Fibroblast of skin of scalp (primary cell): ENCODE measurements at regions not wholly inside any gene's neighbourhood (a gene's known extent, or its start where the extent isn't known, plus 50 kb on each side); places are given as distances from the start of the nearest gene placed in this dataset.
"Not testable (repeated sequence)": the region's sequence is repeated elsewhere in the genome, so short reads cannot be mapped to it uniquely, and the experiment has no call there.

Experiments
- DNase-seq: peaks from one replicate; pipeline ENCODE4 v3.0.0-alpha.2; 2013

DNA sequence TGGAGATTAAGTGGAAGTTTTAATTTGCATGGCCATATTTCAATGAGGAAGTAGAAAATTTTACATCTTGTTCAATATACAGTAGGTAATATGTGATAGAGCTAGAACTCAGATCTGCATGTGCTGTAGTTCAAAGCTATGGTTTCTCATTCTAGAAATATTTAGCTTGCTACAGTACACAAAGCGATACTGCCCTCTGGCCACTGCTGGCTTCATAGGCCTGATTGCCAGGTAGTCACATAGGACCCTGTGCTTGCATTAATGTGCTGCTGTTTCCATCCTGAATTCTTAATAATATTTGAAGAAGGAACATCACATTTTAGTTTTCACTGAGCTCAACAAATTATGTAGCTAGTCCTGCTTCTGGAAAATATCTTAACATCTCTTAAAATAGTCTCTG is 87.0 kb downstream of the PLSCR2 start:
- DNase-seq: peak; percentile 19

DNA sequence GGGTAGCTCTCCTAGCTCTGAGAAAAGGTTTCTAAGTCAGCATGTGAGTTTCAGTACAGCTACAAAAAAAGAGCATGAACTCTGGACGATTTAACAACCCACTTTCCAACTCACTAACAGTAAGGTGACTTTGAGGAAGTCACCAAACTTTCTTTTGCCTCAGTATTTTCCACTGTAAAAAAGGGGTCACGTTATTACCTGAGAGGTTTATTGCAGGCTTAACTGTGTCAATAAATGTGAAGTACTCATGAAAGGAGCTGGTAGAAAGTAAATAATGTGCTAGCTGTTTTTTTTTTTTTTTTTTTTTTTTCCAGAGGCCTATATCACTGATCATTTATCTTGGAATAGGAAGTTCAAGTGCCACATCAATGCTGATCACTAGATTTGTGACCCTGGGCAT is 89.3 kb downstream of the PLSCR2 start:
- no peak for DNase-seq

DNA sequence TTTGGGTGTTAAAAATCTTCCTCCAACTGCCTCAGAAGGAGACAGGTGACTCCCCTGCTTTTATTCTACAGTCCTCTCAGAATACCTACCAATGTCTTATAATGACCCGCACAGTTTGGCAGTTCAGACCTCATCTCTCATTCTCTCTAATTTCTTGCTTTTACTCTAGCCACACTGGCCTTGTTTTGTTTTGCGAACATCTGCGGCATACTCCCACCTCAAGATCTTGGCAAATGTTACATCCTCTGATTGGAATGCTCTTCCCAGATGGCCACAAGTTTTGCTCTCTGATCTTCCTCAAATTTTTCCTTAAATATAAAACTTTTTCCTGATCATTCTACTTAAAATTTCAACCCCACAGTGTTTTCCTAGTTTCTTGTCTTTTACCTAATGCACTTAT is 94.1 kb downstream of the PLSCR2 start:
- DNase-seq: peak; percentile 16

DNA sequence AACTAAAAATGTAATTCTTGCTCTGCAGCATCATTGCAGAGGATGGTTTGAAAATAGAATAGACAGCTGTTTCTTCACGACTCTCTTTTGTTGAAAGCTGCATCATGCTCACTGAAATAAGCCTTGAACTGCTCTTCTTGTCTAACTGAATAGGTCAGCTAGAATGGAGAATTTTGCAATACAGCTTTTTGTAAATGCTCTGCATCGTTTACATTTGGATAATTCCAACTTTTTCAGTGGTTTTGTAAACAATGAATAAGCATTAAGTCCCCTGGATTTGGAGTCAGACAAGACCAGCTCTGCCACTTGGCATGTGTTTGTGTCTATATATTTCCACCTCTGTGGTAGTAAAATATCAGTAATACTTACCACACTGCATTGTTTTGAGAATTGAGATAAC is 95.2 kb downstream of the PLSCR2 start:
- DNase-seq: no peak

DNA sequence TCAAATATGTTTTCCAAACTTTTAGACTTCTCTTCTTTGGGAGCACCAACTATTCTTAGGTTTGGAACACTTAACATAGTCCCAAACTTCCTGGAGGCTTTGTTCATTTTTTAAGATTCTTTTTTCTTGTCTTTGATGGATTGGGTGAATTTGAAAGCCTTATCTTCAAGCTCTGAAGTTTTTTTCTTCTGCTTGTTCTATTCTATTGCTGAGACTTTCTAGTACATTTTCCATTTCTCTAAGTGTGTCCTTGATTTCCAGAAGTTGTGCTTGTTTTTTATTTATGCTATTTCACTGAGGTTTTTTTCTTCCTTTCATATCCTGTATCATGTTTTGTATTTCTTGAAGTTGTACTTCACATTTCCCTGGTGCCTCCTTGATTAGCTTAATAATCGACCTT is 97.5 kb downstream of the PLSCR2 start:
- DNase-seq: no peak

DNA sequence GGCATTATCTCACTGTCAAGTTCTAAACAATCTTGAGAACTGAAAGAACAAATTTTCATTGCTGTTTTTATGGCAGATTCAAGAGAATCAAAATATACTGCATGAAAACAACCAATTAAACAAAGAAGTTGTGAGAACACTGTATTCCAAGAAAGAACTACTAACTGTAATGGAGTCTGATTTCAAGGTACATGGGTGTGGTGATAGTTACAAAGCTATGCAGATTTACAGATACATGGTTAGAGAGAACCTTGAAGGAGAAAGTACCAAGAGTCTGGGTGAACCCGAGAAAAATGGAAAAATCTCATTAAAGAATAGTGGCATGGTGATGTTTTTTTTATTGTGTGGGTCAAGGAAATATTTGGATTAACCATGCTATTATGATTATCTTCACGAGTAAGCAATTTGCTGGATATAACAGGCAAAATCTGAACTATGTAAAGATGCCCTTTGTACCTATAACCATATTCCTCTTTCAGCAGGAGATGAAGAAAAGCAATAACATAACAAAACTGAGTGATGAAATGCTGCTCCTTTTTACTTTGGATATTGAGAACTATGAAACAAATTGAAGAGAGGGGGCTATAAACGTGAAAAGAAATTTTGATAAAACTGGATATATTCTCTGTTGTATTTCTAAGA is 100.4 kb downstream of the PLSCR2 start:
- DNase-seq: no peak

DNA sequence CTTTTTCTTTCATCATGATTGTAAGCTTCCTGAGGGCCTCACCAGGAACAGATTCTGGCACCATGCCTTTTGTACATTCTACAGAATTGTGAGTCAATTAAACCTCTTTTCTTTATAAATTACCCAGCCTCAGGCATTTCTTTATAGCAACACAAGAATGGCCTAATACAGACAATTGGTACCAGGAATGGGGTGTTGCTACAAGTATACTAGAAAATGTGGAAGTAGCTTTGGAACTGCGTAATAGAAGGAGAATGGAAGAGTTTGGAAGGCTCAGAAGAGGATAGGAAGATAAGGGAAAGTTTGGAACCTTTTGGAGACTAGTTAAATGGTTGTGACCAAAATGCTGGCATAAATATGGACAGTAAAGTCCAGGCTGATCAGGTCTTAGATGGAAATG is 108.9 kb upstream of the PLSCR4 start:
- no peak for DNase-seq

DNA sequence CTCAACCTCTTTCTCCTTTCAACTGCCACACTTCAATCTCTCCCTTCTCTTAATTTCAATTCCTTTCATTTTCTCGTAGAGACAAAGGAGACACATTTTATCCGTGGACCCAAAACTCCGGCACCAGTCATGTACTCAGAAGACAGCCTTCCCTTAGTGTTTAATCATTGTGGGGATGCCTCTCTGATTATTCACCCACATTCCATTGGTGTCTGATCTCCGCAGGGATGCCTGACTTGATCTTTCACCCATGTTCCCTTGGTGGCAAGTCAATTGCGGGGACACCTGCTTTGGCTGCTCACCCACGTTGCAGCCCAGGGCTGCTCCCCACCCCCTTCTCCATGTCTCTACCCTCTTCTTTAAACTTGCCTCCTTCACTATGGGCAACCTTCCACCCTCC is 103.5 kb upstream of the PLSCR4 start:
- DNase-seq: not testable (repeated sequence)

DNA sequence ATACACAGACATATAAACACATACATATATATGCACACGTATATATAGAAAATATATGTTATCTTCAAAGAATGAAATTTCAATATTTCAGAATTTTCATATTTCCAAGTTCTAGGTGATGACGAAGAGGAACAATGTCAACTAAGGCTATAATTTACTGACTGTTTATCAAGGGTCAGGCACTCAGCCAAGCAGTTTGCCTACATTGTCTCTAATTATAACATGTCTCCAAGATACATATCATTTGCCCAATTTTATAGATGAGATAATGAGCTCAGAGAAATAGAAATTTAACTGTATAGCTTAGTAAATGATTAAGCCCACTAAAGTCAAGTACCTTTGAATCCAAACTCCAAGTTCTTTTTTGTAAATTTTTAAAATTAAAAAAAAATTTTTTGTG is 99.9 kb upstream of the PLSCR4 start:
- no peak for DNase-seq

DNA sequence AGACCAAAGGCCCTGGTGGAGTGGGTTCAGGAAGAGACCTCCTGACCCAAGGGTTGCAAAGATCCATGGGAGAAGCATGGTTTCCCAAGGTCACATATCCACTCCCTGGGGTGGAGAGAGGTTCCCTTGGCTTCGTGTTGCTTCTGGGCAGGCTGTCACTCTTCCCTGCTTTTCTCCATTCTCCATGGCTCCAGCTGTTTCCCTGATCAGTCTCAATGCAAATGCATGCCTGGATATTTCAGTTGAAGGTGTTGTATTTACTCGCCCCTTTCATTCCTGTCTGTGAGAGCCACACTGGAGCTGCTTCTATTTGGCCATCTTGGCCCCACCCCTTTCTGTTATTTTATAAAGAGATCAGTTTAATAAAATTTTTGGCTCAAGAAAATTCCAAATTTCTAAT is 95.0 kb upstream of the PLSCR4 start:
- DNase-seq: no peak

DNA sequence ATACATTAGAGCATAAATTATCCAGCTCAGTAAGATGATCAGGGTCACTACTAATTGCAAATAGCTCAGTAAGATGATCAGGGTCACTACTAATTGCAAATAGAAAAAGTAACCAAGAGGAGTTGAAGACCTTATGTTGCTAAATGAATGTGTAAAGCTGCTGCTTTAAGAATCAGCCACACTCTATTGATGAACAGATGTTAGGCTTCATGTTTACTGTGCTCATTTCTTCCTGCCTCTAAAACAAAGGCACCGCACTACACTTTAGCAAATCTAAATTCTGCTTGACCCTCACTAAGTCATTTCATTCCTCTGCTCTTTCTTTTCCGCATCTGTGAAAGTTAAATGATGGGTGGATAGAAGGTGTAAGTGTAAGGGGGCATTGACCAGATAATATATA is 92.6 kb upstream of the PLSCR4 start:
- no peak for DNase-seq

DNA sequence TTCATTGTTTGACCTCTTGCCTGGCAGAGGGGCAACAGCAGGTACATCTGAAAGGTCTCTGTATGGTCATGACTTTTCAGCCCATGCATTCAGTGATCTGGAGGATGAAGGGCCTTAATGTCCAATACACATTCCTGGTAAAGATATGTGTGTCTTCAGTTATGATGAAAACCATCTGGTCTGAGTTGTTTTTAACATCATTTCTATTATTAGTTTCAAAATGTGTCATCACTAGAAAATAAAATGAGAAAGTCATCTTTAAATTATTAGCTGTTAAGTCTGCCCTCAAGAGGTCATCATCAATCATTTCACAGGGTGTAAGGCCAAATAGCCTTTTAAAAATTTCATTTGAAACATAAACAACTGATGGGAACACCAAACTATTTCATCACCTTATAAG is 92.1 kb upstream of the PLSCR4 start:
- peak; percentile 76 for DNase-seq

DNA sequence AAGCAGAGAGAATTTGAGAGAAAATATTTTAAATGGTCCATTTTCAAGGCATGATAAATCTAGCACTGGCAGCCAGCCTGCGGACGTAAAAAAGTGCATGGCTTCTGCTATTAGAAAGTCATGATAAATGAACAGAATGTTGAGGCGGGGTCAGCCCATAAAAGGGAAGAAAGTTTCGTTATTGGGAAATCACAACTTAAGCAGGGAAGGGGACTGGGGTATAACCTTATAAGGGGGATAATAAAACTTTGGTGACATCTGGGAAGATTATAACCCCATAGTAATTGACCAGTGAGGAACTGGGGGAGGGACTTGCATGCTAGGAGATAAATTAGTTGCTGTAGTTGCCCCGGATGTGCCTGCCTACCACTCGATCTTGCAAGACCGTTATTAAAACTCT is 88.4 kb upstream of the PLSCR4 start:
- DNase-seq: no peak

DNA sequence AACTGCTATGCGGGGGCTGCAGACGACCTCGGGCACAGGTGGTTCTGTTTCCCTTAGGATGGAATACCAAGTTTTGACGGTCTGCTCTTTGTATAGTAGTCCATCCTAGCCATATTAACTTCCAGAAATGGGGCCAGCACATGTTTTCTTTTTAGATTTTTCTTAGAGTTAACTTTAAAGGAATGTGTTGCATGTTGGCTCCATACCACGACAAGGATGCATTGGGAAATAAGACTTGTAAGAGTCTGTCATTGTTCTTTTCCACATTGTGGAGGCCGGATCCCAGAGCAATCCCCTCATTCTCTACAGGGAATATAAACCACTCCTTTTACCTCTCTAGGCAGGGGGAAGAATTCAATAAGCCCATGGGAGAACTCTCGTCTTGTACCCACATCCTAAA is 87.1 kb upstream of the PLSCR4 start:
- peak; percentile 64 for DNase-seq

DNA sequence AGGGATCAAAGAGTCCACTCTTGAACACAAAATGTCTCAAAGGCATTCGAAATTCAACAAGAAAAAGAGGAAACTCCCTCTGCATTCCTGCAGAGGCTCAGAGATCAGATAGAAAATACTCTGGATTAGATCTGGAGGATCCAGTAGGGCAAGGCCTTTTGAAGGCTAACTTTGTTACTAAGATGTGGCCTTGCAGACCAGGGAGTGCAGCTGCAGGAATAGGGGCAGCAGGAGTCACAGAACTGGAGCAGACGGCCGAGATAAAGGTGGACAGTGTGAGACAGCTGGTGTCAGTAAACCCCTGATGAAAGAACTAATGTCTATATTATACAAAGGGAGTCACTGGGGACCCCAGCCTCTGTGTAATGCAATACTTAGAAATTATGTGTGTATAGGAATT is 84.5 kb upstream of the PLSCR4 start:
- DNase-seq: no peak

DNA sequence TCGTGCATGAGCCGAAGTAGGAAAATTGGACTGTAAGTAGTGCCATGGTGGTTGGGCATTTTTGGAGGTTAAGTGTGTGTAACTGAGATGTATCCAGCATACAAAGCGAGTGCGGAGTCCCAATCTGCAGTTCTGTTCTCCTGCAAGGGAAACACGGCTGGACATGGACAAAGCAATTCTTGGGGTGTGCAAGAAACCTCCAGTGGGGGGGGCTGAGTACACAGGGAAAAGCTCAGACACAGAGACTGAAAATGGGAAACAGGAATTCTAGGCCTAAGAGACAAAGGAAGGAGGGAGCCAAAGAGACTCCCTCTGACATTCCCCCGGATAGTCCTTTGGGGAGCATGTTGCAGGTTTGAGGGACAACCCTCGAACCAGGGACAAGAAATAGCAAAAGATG is 83.2 kb upstream of the PLSCR4 start:
- peak; percentile 43 for DNase-seq

DNA sequence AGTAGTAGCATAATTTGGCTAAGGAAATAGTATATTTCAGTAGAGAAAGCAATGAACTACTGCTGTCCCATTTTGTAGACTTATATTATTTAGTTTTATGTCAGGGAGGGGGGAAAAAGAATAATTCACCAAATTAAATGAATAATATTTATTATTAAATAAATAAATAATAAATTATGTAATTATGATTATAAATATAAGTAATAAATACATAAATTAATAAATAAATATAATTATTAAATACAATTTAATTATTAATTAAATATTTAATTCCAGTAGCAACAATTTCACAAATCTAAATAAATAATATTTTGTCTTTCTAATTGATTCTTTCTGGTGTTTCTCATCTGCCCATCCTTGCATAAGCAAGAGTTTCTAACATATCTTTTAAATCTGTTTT is 81.1 kb upstream of the PLSCR4 start:
- DNase-seq: no peak

DNA sequence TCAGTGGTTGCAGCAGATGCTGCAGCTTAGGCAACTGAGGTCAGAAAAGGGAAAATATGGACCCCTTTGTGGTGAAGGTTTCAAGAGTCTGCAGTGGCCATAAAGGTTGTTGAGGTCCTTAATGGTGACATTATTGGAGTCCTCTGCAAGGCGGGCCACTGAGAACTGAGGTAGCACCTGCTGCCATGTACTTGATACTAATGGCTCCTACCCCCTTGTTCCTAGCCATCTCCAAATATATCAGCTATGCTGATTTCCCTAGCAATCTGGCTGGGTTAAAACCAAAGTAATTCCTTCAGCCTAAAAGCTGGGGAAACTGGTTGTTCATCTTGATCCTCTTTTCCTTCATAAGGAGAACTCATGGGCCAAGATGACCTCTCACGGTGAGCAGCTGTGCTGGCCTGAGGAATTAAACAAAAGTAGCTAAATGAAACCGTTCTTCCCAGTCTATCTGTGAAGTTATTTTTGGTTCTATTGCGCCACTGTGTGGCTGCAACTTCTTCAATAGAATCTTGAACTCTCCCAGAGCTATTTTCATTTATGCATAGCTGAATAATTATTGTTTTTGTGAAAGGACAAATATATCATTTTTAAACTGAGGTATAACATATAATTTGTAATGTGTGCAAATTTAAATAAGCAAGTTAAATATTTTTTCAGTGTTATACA is 76.1 kb upstream of the PLSCR4 start:
- DNase-seq: peak; percentile 72

DNA sequence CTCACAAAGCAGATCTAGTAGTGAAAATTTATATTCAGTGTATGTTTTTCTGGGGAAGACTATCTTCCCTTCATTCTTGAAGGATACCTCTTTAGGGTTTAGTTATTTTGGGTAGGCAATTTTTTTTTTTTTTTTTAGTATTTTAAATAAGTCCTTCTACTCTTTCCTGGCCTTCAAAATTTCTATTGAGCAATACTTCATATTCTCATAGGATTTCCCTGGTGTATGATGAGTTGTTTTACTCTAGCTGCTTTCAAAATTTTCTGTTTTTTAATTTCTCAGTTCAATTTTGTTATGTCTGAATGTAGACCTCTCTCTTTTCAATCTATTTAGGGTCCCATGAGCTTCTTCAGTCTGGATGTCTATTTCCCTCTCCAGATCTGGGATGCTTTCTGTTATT is 74.3 kb upstream of the PLSCR4 start:
- DNase-seq: no peak

DNA sequence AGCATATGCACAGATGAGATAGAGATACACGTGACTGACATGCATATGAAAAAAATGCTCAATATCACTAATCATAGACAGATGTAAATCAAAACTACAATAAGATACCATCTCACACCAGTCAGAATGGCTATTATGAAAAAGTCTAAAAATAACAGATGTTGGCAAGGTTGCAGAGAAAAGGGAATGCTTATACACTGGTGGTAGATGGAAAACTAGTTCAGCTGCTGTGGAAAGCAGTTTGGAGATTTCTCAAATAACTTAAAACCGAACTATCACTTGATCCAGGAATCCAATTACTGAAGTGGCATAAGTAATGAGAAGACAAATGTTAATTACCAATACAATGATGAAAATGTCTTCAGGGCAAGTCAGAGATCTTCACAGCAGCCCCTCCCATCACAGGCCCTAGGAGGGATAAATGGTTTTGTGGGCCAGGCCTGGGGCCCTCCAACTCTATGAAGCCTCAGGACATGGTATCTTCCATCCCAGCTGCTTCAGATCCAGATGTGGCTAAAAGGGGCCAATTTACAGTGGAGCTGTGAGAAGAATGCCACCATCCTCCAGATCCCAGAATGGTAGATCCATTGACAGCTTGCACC is 71.4 kb upstream of the PLSCR4 start:
- peak; percentile 36 for DNase-seq

DNA sequence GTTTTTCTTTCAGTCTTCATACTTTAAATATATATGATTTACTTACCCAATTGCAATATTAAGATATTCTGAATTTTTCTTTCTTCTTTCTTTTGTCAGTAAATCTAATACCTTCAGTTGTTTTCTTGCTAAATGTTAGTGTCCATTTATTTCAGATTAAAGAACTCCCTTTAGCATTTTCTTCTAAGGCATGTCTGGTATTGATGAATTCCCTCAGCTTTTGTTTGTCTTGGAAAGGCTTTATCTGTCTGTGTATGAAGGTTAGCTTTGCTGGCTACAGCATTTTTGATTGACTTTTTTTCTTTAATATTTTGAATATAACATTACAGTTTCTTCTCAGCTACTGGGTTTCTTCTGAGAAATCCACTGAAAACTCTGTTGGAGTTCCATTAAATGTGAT is 64.0 kb upstream of the PLSCR4 start:
- DNase-seq: peak; percentile 21

DNA sequence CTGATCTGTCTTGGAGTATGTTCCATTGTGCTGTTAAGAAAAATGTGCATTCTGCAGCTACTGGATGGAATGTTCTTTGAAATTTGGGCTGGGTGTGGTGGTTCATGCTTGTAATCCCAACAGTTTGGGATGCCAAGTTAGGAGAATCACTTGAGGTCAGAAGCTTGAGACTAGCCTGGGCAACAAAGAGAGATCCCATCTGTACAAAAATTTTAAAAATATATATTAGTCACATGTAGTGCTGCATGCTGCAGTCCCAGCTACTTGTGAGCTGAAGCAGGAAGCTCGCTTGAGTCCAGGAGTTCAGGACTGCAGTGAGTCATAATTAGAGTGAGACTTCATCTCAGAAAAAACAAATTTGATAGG is 62.8 kb upstream of the PLSCR4 start:
- DNase-seq: peak; percentile 86

DNA sequence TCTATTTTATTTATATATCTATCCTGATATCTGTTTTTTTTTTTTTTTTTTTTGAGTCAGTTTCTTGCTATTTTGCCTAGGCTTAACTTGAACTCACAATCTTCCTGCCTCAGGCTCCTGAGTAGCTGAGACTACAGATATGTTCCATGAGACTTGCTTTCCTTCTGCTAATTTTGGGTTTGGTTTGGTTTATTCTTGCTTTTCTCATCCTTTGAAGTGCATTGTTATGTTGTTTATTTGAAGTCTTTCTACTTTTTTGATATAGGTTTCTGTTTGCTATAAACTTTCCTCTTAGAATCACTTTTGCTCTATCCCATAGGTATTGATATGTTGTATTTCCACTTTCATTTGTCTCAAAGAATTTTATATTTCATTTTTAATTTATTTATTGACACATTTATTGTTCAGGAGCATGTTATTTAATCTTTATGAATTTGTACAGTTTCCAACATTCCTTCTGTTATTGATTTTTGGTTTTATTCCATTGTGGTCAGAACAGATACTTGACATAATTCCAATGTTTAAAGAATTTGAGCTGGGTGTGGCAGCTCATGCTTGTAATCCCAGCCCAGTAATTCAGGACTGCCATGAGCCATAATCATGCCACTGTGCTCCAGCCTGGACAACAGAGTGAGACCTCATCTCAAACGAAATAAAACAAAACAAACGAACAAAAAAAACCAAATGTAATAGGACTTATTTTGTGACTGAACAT is 62.3 kb upstream of the PLSCR4 start:
- peak; percentile 73 for DNase-seq

DNA sequence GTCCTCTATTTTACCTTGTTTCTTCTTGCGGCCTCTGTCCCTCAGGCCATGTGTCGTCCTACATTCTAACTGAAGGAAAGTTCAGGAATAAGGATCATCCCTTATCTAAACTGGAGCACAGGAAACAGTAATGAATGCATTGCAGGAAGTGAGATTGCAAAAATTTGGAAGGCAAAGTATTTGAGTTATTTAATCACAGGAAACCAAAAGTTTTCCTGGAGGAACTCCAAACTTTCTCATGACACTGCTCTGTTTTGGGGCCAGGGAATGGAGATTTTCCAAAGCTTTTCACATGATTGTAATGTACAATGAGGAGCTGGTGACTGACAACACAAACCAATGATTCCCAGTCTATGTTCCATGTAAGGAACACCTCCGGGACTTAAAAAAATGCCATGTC is 57.8 kb upstream of the PLSCR4 start:
- DNase-seq: peak; percentile 90
